Sigmoid colon (tissue), 6 donors: ENCODE measurements at regions not wholly inside any gene's neighbourhood (a gene's known extent, or its start where the extent isn't known, plus 50 kb on each side); places are given as distances from the start of the nearest gene placed in this dataset.

Experiments
- DNase-seq: peaks from one replicate; pipeline ENCODE4 v3.0.0-alpha.2; 2019
- H3K27ac ChIP-seq, 4 donors: fragments of 200-600 bp; sonication (generic); one replicate each; pipeline ENCODE4 v1.5.1; 2016 to 2019; ENCODE audit warnings: mild to moderate bottlenecking in 1 of 4
- H3K27me3 ChIP-seq, 3 donors: fragments of 200-600 bp; sonication (generic); one replicate each; pipeline ENCODE4 v1.5.1; 2019; ENCODE audit warnings: mild to moderate bottlenecking in 1 of 3
- H3K36me3 ChIP-seq, 4 donors: fragments of 200-600 bp; sonication (generic); one replicate each; pipeline ENCODE4 v1.5.1; 2016 to 2019
- H3K4me1 ChIP-seq, 4 donors: fragments of 200-600 bp; sonication (generic); one replicate each; pipeline ENCODE4 v1.5.1; 2017 to 2019
- H3K4me3 ChIP-seq, 4 donors: fragments of 200-600 bp; sonication (generic); one replicate each; pipeline ENCODE4 v1.5.1; 2017 to 2019; ENCODE audit warnings: mild to moderate bottlenecking in 2 of 4, moderate library complexity in 1 of 4
- H3K9me3 ChIP-seq, 4 donors: fragments of 200-600 bp in 3 of 4; sonication (generic) in 3 of 4; one replicate each; pipeline versions ENCODE4 v1.5.1 to v1.6.1; 2013 to 2019
- EP300 ChIP-seq, 4 donors: sonication (generic); formaldehyde crosslinking; IDR thresholded peaks; one replicate each; pipeline ENCODE4 v1.6.1; 2017; ENCODE audit warnings: antibody characterized with exemption in 4 of 4
- POLR2A ChIP-seq, 2 donors: fragments of 450-650 bp; IDR thresholded peaks; one replicate each; pipeline ENCODE4 v1.6.1; 2016; ENCODE audit warnings: antibody characterized with exemption in 2 of 2, mild to moderate bottlenecking in 2 of 2, moderate library complexity in 2 of 2
- POLR2AphosphoS5 ChIP-seq, 4 donors: sonication (generic); formaldehyde crosslinking; IDR thresholded peaks; one replicate each; pipeline ENCODE4 v1.6.1; 2017; ENCODE audit warnings: antibody characterized with exemption in 4 of 4
- WGBS, 2 donors: extraction: QIAGEN DNeasy Blood & Tissue Kit; methylation state at CpG; one replicate each; pipeline ENCODE4 v1.1.7; 2013; 5-methylcytosine and 5-hydroxymethylcytosine counted together
- intact Hi-C: fragments of 100-400 bp; cut with DNase I; formaldehyde crosslinking; loops from one replicate; pipeline ENCODE4 v1.15.1; 2023
- TF ChIP-seq, protein P1 (sequence below), 4 experiments: fragments of 450-650 bp in 3 of 4; fragments of 200-600 bp in 1 of 4; IDR thresholded peaks; one replicate each; pipeline ENCODE4 v1.5.1; 2016 to 2019; ENCODE audit warnings: antibody characterized with exemption in 4 of 4, mild to moderate bottlenecking in 3 of 4, moderate library complexity in 2 of 4
- donor health status: healthy with polysubstance abuse.
- donor health status: healthy.

DNA sequence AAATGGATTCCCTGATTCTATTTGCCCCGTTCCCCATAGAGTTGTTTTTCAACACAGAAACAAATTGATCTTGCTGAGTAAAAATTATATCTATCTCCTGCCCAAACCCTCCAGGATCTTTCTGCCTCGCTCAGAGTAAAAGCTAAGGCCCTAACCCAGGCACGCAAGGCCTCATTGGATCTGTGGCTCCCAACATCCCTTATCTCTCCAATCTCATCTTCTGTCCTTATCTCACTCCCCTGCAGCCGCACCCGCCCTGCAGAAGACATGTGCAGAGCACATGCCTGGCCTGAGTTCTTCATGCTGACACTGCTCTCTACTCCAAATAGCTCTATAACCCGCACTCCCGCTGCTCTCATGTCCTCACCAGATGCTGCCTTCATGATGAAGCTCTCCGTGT lies 543.8 kb upstream of the ZFP42 start:
- no peak for DNase-seq
- intact Hi-C loops, result no loop called here
- no peaks in the 10 kb centered on the region for H3K27me3 ChIP-seq
- WGBS, 2 donors, result 88 to 91% methylated on average over 8 of the region's 8 CpGs
- no peak overlapping the region for H3K4me3 ChIP-seq
- H3K9me3 ChIP-seq, result no peaks in the 10 kb centered on the region
- no peaks in the 10 kb centered on the region for H3K4me1 ChIP-seq
- no peaks in the 10 kb centered on the region for H3K36me3 ChIP-seq
- TF ChIP-seq POLR2A (IDR thresholded peaks at IDR 0.05), result no peak
- TF ChIP-seq EP300 (IDR thresholded peaks at IDR 0.05), result no peak
- TF ChIP-seq, protein P1, sequence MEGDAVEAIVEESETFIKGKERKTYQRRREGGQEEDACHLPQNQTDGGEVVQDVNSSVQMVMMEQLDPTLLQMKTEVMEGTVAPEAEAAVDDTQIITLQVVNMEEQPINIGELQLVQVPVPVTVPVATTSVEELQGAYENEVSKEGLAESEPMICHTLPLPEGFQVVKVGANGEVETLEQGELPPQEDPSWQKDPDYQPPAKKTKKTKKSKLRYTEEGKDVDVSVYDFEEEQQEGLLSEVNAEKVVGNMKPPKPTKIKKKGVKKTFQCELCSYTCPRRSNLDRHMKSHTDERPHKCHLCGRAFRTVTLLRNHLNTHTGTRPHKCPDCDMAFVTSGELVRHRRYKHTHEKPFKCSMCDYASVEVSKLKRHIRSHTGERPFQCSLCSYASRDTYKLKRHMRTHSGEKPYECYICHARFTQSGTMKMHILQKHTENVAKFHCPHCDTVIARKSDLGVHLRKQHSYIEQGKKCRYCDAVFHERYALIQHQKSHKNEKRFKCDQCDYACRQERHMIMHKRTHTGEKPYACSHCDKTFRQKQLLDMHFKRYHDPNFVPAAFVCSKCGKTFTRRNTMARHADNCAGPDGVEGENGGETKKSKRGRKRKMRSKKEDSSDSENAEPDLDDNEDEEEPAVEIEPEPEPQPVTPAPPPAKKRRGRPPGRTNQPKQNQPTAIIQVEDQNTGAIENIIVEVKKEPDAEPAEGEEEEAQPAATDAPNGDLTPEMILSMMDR (IDR thresholded peaks at IDR 0.05), result no peak
- no peak for TF ChIP-seq POLR2AphosphoS5 (IDR thresholded peaks at IDR 0.05)
- no peak overlapping the region for H3K27ac ChIP-seq

DNA sequence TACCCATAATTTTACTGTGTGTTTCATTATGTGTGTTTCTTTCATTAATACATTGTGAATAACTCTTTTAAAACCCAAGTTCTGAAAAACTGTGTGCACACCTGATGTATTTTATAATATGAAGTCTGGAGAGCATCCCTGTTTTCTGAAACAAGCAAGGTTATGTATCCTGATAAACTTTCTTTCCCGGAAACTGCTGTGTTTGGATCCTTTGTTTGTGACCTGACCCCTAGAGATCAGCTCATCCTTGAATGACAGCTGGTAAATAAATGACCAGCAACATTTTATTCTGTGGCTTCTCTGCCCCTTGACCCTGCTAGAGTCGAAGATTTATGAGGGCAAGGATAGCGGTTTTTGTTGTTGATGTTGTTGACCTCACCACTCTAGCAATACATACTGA lies 535.6 kb upstream of the ZFP42 start:
- H3K36me3 ChIP-seq, result no peaks in the 10 kb centered on the region
- no peak overlapping the region for H3K4me3 ChIP-seq
- DNase-seq, result no peak
- no peaks in the 10 kb centered on the region for H3K9me3 ChIP-seq
- no peaks in the 10 kb centered on the region for H3K27me3 ChIP-seq
- no peak overlapping the region for H3K27ac ChIP-seq
- no peaks in the 10 kb centered on the region for H3K4me1 ChIP-seq
- 40 to 58% methylated on average over 3 of the region's 3 CpGs for WGBS, 2 donors
- intact Hi-C loops, result no loop called here
- TF ChIP-seq, protein P1 (IDR thresholded peaks at IDR 0.05), result no peak
- no peak for TF ChIP-seq POLR2A (IDR thresholded peaks at IDR 0.05)
- no peak for TF ChIP-seq EP300 (IDR thresholded peaks at IDR 0.05)
- no peak for TF ChIP-seq POLR2AphosphoS5 (IDR thresholded peaks at IDR 0.05)

DNA sequence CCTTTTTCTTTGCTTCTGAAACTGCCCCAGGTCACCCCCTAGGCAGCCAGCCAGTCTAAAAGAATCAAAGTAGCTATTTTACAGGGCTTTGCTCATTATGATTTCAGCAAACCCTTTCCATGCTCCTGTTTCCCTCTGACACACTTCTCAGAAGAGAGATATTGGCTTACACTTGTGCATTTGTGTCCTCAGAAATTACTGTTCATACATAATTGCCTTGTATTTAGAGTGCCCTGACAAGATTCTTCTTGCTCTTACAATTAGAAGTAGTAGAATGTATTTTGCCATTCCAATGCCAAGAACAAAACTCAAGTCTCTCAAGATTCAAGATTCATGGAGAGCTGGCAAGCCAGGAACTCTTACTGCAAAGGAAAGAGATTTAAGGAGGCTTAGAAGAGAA lies 531.0 kb upstream of the ZFP42 start:
- Histone ChIP-seq H3K27me3 (no peaks in the 10 kb centered on the region), H3K4me3 (no peak overlapping the region), H3K9me3 (no peaks in the 10 kb centered on the region), H3K4me1 (peaks cover 0 to 12% (median 5%) of the 10 kb centered on the region in 4 donors), H3K36me3 (no peaks in the 10 kb centered on the region), H3K27ac (no peak overlapping the region)
- TF ChIP-seq EP300 (IDR thresholded peaks at IDR 0.05), result no peak
- no peak for TF ChIP-seq POLR2A (IDR thresholded peaks at IDR 0.05)
- TF ChIP-seq POLR2AphosphoS5 (IDR thresholded peaks at IDR 0.05), result no peak
- TF ChIP-seq, protein P1 (IDR thresholded peaks at IDR 0.05), result no peak
- intact Hi-C loops, result no loop called here
- DNase-seq, result no peak

DNA sequence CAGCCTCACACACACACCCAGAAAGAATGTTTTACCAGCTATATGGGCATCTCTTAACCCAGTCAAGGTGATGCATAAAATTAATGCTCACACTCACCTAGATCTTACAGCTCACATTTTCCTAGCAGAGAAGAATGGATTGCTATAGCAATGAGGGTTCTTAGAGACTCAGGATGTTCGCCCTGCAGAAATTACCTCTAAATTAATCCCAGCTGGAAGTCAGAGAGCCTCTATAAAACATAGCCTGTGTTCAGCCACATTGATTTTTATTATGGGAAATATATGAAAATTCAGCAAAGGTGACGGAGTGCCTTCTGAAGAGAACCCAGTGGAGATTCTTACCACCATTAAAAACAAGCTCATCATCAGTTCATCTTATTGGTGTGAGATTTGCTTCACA lies 528.3 kb upstream of the ZFP42 start:
- 89 to 90% methylated on average over 2 of the region's 2 CpGs for WGBS, 2 donors
- Histone ChIP-seq H3K27ac (no peak overlapping the region), H3K27me3 (no peaks in the 10 kb centered on the region), H3K36me3 (no peaks in the 10 kb centered on the region), H3K9me3 (no peaks in the 10 kb centered on the region), H3K4me1 (peaks cover 0 to 19% (median 6%) of the 10 kb centered on the region in 4 donors), H3K4me3 (no peak overlapping the region)
- DNase-seq, result no peak
- intact Hi-C loops, result no loop called here
- TF ChIP-seq, protein P1 (IDR thresholded peaks at IDR 0.05), result no peak
- no peak for TF ChIP-seq POLR2AphosphoS5 (IDR thresholded peaks at IDR 0.05)
- TF ChIP-seq POLR2A (IDR thresholded peaks at IDR 0.05), result no peak
- TF ChIP-seq EP300 (IDR thresholded peaks at IDR 0.05), result no peak

DNA sequence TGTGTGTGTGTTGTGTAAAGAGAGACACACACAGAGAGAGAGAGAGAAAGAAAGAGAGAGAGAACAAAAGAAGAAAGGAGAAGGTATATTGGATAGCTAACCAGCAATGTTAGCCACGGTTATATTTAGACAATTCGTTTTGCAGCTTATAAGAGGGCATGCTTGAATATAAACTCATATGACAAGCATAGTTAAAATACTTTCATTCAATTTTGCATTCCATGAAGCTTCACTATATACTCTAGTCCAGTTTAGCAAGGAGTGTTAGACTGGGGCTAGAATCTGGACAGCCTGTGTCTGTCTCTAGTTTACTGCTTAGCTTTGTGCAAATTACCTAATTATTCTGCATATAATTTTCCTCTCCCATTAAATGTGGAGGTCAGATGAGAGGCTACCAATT lies 525.9 kb upstream of the ZFP42 start:
- no peak overlapping the region for H3K4me3 ChIP-seq
- H3K36me3 ChIP-seq, result no peaks in the 10 kb centered on the region
- no peak for TF ChIP-seq POLR2A (IDR thresholded peaks at IDR 0.05)
- TF ChIP-seq, protein P1 (IDR thresholded peaks at IDR 0.05), result no peak
- TF ChIP-seq POLR2AphosphoS5 (IDR thresholded peaks at IDR 0.05), result no peak
- TF ChIP-seq EP300 (IDR thresholded peaks at IDR 0.05), result no peak
- 73 to 75% methylated on average over 2 of the region's 2 CpGs for WGBS, 2 donors
- peaks cover 0 to 19% (median 7%) of the 10 kb centered on the region in 4 donors for H3K4me1 ChIP-seq
- H3K27me3 ChIP-seq, result no peaks in the 10 kb centered on the region
- no peak overlapping the region for H3K27ac ChIP-seq
- DNase-seq, result no peak
- no peaks in the 10 kb centered on the region for H3K9me3 ChIP-seq
- intact Hi-C loops, result no loop called here
